ENCODE measurements at regions not wholly inside any gene's neighbourhood (a gene's known extent, or its start where the extent isn't known, plus 50 kb on each side); places are given as distances from the start of the nearest gene placed in this dataset.
A peak's percentile ranks its signal among the peaks of the same experiment; 100 is the strongest.
"Not testable (repeated sequence)": the region's sequence is repeated elsewhere in the genome, so short reads cannot be mapped to it uniquely, and the experiment has no call there.

DNA sequence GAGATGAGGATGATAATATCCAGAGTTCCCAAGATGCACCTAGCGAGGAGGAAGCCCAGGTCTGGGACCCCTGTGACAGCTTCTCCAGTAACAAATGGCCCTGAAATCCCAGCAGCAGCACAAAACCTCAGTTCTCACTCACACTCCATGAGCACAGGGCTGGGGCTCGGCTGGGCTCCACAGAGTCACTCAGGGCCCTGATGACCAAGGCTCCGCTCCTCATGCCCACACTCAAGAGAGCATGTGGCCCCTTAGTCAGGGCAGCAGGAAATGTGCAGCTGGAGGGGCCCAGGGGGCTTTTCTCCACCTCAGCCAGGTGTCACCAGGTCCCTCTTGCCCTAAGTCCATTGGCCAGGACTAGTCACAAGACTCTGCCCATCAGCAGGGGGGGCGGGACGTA lies 242.7 kb upstream of the SFSWAP start:
- ATAC-seq (no peak), DNase-seq (no peak)
- H3K27ac Mint-ChIP-seq: no peak overlapping the region
- no peak overlapping the region for H3K4me3 Mint-ChIP-seq
- intact Hi-C loops (cut with micrococcal nuclease): no loop called here
- CTCF ChIA-PET: no interaction called here
- H3K27me3 ChIP-seq (ENCODE audit: control insufficient read depth in 2 of 2, insufficient read depth in 2 of 2, low read length in 2 of 2): no peaks in the 10 kb centered on the region
- no peaks in the 10 kb centered on the region for H3K36me3 Mint-ChIP-seq
- POLR2A ChIA-PET: no interaction called here
- H3K4me1 Mint-ChIP-seq: no peaks in the 10 kb centered on the region
- H3K4me3 ChIP-seq (ENCODE audit: low read length): no peak overlapping the region
- no peaks in the 10 kb centered on the region for H3K36me3 ChIP-seq (ENCODE audit: control insufficient read depth in 2 of 3, insufficient read depth in 3 of 3, low read length in 3 of 3)
- H3K9me3 ChIP-seq (ENCODE audit: control insufficient read depth in 2 of 3, low read length in 3 of 3): no peaks in the 10 kb centered on the region
- peaks cover 0 to 2% of the 10 kb centered on the region in 2 donors for H3K4me1 ChIP-seq (ENCODE audit: control insufficient read depth in 2 of 2, insufficient read depth in 2 of 2, low read length in 2 of 2)
- H3K27ac ChIP-seq (ENCODE audit: low read depth, low read length): no peak overlapping the region
- H3K27me3 Mint-ChIP-seq: peaks cover 0 to 5% (median 0%) of the 10 kb centered on the region in 5 donors
- H3K9me3 Mint-ChIP-seq: peaks cover 0 to 3% (median 0%) of the 10 kb centered on the region in 11 donors

DNA sequence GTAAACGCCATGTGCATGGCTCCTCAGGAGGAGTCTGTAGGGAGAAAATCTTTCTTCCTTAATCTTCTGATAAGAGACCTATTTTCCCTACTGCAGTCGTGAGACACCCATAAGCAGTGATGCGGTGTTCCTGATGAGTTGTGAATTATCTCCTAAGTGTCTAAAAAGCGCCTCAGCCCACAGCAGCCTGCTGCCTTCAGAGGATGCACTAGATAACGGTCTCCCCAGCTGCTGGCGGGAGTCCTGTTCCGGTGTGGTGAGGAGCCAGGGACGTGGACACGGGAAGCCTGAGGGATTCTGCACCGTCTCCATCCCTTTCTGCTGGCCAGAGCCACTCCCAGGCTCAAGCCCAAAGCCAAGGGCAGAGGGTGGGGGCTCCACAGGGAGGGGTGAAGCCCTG lies 240.9 kb upstream of the SFSWAP start:
- H3K36me3 ChIP-seq (ENCODE audit: control insufficient read depth in 2 of 3, insufficient read depth in 3 of 3, low read length in 3 of 3); CTCF ChIA-PET; H3K36me3 Mint-ChIP-seq; ATAC-seq; H3K4me3 Mint-ChIP-seq; H3K27ac ChIP-seq (ENCODE audit: low read depth, low read length); H3K9me3 Mint-ChIP-seq; POLR2A ChIA-PET; H3K4me3 ChIP-seq (ENCODE audit: low read length); H3K27ac Mint-ChIP-seq; H3K9me3 ChIP-seq (ENCODE audit: control insufficient read depth in 2 of 3, low read length in 3 of 3); H3K27me3 Mint-ChIP-seq; H3K27me3 ChIP-seq (ENCODE audit: control insufficient read depth in 2 of 2, insufficient read depth in 2 of 2, low read length in 2 of 2); H3K4me1 Mint-ChIP-seq; DNase-seq; intact Hi-C loops (cut with micrococcal nuclease): not testable (repeated sequence)
- peaks cover 0 to 10% of the 10 kb centered on the region in 2 donors for H3K4me1 ChIP-seq (ENCODE audit: control insufficient read depth in 2 of 2, insufficient read depth in 2 of 2, low read length in 2 of 2)

DNA sequence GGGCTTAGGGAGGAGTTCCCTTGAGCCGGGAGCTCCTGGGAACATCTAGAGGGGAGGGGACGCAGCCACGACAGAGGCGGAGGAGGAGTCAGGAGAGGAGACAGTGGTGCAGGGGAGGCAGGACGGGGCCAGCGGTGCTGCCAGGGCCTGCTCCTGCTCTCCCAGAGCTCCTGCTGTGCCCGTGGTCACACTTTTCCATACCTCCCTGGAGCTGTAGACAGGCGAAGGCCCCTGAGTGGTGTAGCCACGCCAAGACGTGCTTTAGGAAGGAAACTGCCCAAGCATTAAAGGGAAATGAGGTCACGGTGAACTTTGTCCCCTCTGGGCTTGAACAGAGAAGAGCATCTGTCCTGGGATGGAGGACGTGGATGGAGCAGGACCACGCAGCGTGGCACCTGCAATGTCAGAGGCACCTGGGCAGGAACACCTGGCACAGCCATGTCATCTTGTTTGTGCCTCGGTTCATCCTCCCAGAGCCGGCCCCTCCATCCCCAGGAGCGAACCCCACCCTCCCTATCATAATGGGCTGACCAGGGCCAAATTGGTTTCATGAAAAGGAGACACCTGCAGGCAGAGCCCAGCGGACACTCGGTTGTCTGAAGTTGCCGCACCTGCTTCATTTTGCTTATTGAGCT lies 239.5 kb upstream of the SFSWAP start:
- Mint-ChIP-seq H3K4me1 (peaks cover 0 to 6% (median 5%) of the 10 kb centered on the region in 7 donors), H3K27me3 (peaks cover 0 to 5% (median 0%) of the 10 kb centered on the region in 5 donors), H3K9me3 (peaks cover 0 to 3% (median 0%) of the 10 kb centered on the region in 11 donors), H3K27ac (no peak overlapping the region), H3K36me3 (no peaks in the 10 kb centered on the region), H3K4me3 (no peak overlapping the region)
- H3K36me3 ChIP-seq (ENCODE audit: control insufficient read depth in 2 of 3, insufficient read depth in 3 of 3, low read length in 3 of 3): no peaks in the 10 kb centered on the region
- CTCF ChIA-PET: no interaction called here
- peaks cover 0 to 10% of the 10 kb centered on the region in 2 donors for H3K4me1 ChIP-seq (ENCODE audit: control insufficient read depth in 2 of 2, insufficient read depth in 2 of 2, low read length in 2 of 2)
- ATAC-seq: no peak
- DNase-seq: no peak
- POLR2A ChIA-PET: no interaction called here
- intact Hi-C loops (cut with micrococcal nuclease): no loop called here
- no peaks in the 10 kb centered on the region for H3K27me3 ChIP-seq (ENCODE audit: control insufficient read depth in 2 of 2, insufficient read depth in 2 of 2, low read length in 2 of 2)
- H3K9me3 ChIP-seq (ENCODE audit: control insufficient read depth in 2 of 3, low read length in 3 of 3): no peaks in the 10 kb centered on the region
- no peak overlapping the region for H3K4me3 ChIP-seq (ENCODE audit: low read length)
- H3K27ac ChIP-seq (ENCODE audit: low read depth, low read length): no peak overlapping the region

DNA sequence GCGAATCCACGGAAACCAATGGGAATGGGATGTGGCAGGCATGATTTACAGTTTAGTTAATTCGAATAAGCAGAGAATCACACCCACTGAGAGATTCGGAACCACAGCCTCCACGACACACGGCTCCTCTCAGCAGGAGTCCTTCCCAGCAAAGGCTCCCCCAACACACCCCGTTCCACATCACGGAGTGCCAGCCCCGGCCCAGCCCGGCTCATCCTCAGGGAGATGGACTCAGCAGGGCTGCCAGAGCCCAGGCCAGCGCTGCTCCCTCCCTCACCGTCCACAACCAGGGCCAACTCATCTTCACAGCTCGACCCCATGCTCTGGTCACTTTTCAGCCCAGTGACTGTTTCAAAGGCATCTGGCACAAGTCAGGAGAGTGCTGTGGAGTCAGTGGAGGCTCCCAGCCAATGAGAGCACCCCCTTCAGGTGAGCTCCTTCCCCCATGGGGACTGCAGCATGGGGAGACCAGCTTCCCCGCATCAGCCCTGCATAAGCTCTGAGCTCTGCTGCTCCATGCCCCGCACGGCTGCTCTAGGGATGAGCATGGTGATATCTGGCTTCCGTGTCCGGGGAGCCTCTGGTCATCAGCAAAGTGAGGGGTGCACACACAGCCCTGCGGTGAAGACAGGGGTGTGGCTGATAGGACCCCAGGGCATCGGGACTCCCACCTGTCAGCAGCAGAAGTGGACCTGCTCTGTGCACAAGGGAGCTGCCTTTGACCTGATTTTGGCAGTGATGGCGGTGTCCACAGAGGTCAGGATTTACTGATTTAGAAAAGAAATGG lies 238.8 kb upstream of the SFSWAP start:
- Histone ChIP-seq H3K36me3 (ENCODE audit: control insufficient read depth in 2 of 3, insufficient read depth in 3 of 3, low read length in 3 of 3) (no peaks in the 10 kb centered on the region), H3K4me1 (ENCODE audit: control insufficient read depth in 2 of 2, insufficient read depth in 2 of 2, low read length in 2 of 2) (peaks cover 0 to 10% of the 10 kb centered on the region in 2 donors), H3K4me3 (ENCODE audit: low read length) (no peak overlapping the region), H3K9me3 (ENCODE audit: control insufficient read depth in 2 of 3, low read length in 3 of 3) (no peaks in the 10 kb centered on the region), H3K27ac (ENCODE audit: low read depth, low read length) (no peak overlapping the region), H3K27me3 (ENCODE audit: control insufficient read depth in 2 of 2, insufficient read depth in 2 of 2, low read length in 2 of 2) (no peaks in the 10 kb centered on the region)
- ChIA-PET CTCF (no interaction called here), POLR2A (no interaction called here)
- Mint-ChIP-seq H3K4me3 (no peak overlapping the region), H3K27me3 (peaks cover 0 to 5% (median 0%) of the 10 kb centered on the region in 5 donors), H3K9me3 (peaks cover 0 to under 1% (median 0%) of the 10 kb centered on the region in 11 donors), H3K4me1 (peaks cover 0 to 6% (median 5%) of the 10 kb centered on the region in 7 donors), H3K36me3 (no peaks in the 10 kb centered on the region), H3K27ac (peak overlapping the region in 1 of 9 donors; percentile 36)
- ATAC-seq (no peak), DNase-seq (no peak)
- intact Hi-C loops (cut with micrococcal nuclease): no loop called here

DNA sequence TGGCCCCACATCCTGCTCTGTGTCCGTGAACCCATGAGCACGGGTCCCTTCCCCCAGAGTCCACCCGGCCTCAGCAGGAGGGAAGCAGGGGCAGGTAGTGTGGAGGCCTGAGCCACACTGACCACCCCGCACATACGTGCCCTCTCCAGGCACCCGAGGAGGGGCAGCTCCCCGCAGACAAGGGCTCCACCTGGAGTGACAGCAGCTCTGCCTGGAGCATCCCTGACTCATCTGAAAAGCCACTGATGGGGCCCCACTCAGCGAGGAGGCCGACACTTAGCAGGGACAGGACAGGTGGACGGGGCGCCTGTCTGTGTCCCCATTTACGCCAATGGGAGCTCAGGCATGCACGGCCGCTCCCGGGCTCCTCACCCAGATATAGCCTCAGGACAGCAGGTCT lies 237.6 kb upstream of the SFSWAP start:
- Histone ChIP-seq H3K9me3 (ENCODE audit: control insufficient read depth in 2 of 3, low read length in 3 of 3) (no peaks in the 10 kb centered on the region), H3K27me3 (ENCODE audit: control insufficient read depth in 2 of 2, insufficient read depth in 2 of 2, low read length in 2 of 2) (no peaks in the 10 kb centered on the region), H3K27ac (ENCODE audit: low read depth, low read length) (no peak overlapping the region), H3K4me1 (ENCODE audit: control insufficient read depth in 2 of 2, insufficient read depth in 2 of 2, low read length in 2 of 2) (peaks cover 0 to 10% of the 10 kb centered on the region in 2 donors), H3K4me3 (ENCODE audit: low read length) (no peak overlapping the region), H3K36me3 (ENCODE audit: control insufficient read depth in 2 of 3, insufficient read depth in 3 of 3, low read length in 3 of 3) (no peaks in the 10 kb centered on the region)
- no peak overlapping the region for H3K4me3 Mint-ChIP-seq
- ATAC-seq (no peak), DNase-seq (no peak)
- ChIA-PET POLR2A (no interaction called here), CTCF (no interaction called here)
- no peaks in the 10 kb centered on the region for H3K36me3 Mint-ChIP-seq
- intact Hi-C loops (cut with micrococcal nuclease): no loop called here
- H3K9me3 Mint-ChIP-seq: no peaks in the 10 kb centered on the region
- H3K27ac Mint-ChIP-seq: no peak overlapping the region
- H3K4me1 Mint-ChIP-seq: peaks cover 0 to 6% (median 5%) of the 10 kb centered on the region in 7 donors
- H3K27me3 Mint-ChIP-seq: peaks cover 0 to 5% (median 0%) of the 10 kb centered on the region in 5 donors

DNA sequence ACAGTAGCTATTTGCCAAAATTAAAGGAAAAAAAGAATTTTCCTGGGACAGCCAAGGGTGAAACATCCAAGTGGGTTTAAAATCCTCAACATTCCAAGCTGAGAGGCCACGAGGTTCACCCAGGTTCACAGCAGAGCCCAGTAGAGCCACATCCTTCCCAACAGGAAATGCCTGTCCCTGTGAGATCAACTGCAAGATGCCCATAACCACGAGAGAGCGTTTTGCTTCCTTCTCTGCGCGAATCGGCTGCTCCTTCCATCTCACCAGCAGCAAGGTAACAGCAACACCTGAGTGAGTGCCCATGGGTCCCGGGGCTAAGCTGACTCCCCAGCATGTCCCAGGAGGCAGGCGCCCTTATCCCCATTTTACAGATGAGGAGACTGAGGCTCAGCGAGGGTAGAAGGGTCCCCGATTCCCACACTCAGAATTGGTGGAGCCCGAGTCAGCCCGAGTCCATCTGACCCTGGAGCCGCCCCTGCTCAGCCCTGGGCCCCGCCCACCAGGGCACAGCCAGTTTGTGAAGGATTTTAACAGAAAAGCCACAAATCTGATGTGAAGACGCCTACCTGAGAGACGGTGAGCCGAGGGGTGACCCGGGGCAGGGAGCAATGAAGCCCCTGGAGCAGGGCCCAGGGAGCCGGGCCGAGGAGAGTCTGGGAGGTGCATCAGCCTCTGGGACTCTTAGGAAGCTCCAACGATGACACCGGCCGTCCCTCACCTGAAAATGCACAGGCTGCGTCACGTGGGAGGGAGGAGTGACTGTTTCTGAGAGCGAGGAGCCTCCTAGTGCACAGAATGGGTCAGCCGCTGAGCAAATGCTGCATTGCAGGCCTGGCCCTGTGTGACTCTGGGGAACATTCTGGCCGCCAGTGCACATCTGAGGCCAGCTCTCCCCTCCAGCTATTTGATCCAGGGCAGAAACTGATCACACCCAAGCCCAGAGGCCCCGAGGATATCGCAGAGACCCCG lies 236.9 kb upstream of the SFSWAP start:
- H3K9me3 Mint-ChIP-seq: no peaks in the 10 kb centered on the region
- no peak for DNase-seq

More for the DNA sequence above, 236.9 kb upstream of the SFSWAP start:
- POLR2A ChIA-PET: no interaction called here
- peak overlapping the region in 3 of 10 donors; percentile 34 to 40 (median 38) for H3K4me3 Mint-ChIP-seq
- no peak overlapping the region for H3K4me3 ChIP-seq (ENCODE audit: low read length)
- peaks cover 0 to 10% of the 10 kb centered on the region in 2 donors for H3K4me1 ChIP-seq (ENCODE audit: control insufficient read depth in 2 of 2, insufficient read depth in 2 of 2, low read length in 2 of 2)
- CTCF ChIA-PET: no interaction called here
- no peak for ATAC-seq
- H3K36me3 Mint-ChIP-seq: no peaks in the 10 kb centered on the region
- H3K9me3 ChIP-seq (ENCODE audit: control insufficient read depth in 2 of 3, low read length in 3 of 3): no peaks in the 10 kb centered on the region
- H3K27ac ChIP-seq (ENCODE audit: low read depth, low read length): no peak overlapping the region
- no peaks in the 10 kb centered on the region for H3K36me3 ChIP-seq (ENCODE audit: control insufficient read depth in 2 of 3, insufficient read depth in 3 of 3, low read length in 3 of 3)
- no peaks in the 10 kb centered on the region for H3K27me3 ChIP-seq (ENCODE audit: control insufficient read depth in 2 of 2, insufficient read depth in 2 of 2, low read length in 2 of 2)
- intact Hi-C loops (cut with micrococcal nuclease): no loop called here
- H3K27me3 Mint-ChIP-seq: peaks cover 0 to 5% (median 0%) of the 10 kb centered on the region in 5 donors
- peaks cover 0 to 6% (median 5%) of the 10 kb centered on the region in 7 donors for H3K4me1 Mint-ChIP-seq
- no peak overlapping the region for H3K27ac Mint-ChIP-seq

Data from naive thymus-derived CD4-positive, alpha-beta T cell (primary cell).